SJSA1 (cell line): ENCODE measurements at regions not wholly inside any gene's neighbourhood (a gene's known extent, or its start where the extent isn't known, plus 50 kb on each side); places are given as distances from the start of the nearest gene placed in this dataset.
"Not testable (repeated sequence)": the region's sequence is repeated elsewhere in the genome, so short reads cannot be mapped to it uniquely, and the experiment has no call there.

Experiments
- DNase-seq, 2 experiments: peaks; one replicate each; pipeline ENCODE4 v3.0.0-alpha.2; 2015 to 2020; ENCODE audit warnings: low spot score in 2 of 2, low read depth in 1 of 2
- H3K27ac ChIP-seq: fragments of 250-450 bp; sonication (Bioruptor Pico); 2 replicates; pipeline ENCODE4 v1.5.1; 2020; ENCODE audit warnings: mild to moderate bottlenecking, moderate library complexity
- H3K27me3 ChIP-seq: fragments of 250-450 bp; sonication (Bioruptor Pico); replicated peaks from 2 replicates; pipeline ENCODE4 v1.5.1; 2020; ENCODE audit warnings: mild to moderate bottlenecking, moderate library complexity
- H3K36me3 ChIP-seq: fragments of 250-450 bp; sonication (Bioruptor Pico); 2 replicates; pipeline ENCODE4 v1.5.1; 2020; ENCODE audit warnings: mild to moderate bottlenecking
- H3K4me1 ChIP-seq: fragments of 250-450 bp; sonication (Bioruptor Pico); replicated peaks from 2 replicates; pipeline ENCODE4 v1.6.1; 2021; ENCODE audit warnings: mild to moderate bottlenecking
- H3K4me3 ChIP-seq: fragments of 250-450 bp; sonication (Bioruptor Pico); 2 replicates; pipeline ENCODE4 v1.5.1; 2020; ENCODE audit warnings: mild to moderate bottlenecking
- H3K9me3 ChIP-seq: fragments of 250-450 bp; sonication (Bioruptor Pico); replicated peaks from 2 replicates; pipeline ENCODE4 v1.5.1; 2020; ENCODE audit warnings: mild to moderate bottlenecking

GRCh38 chr3:102727340-102727739 lies 292.5 kb downstream of the ZPLD1 start:
- H3K36me3 ChIP-seq: no peaks in the 10 kb centered on the region
- no peaks in the 10 kb centered on the region for H3K9me3 ChIP-seq
- H3K4me1 ChIP-seq: peaks cover 5% of the 10 kb centered on the region
- no peak overlapping the region for H3K4me3 ChIP-seq
- no peak for DNase-seq
- H3K27ac ChIP-seq: no peak overlapping the region
- no peaks in the 10 kb centered on the region for H3K27me3 ChIP-seq

GRCh38 chr3:102732581-102732980 lies 297.8 kb downstream of the ZPLD1 start:
- H3K9me3 ChIP-seq, H3K4me3 ChIP-seq, H3K36me3 ChIP-seq, H3K27me3 ChIP-seq, DNase-seq: not testable (repeated sequence)
- Histone ChIP-seq H3K27ac (peak overlapping the region; percentile 94), H3K4me1 (peaks cover 47% of the 10 kb centered on the region)

GRCh38 chr3:102733791-102734563 lies 299.2 kb downstream of the ZPLD1 start:
- Histone ChIP-seq H3K4me3 (no peak overlapping the region), H3K4me1 (peaks cover 47% of the 10 kb centered on the region), H3K36me3 (no peaks in the 10 kb centered on the region), H3K9me3 (no peaks in the 10 kb centered on the region), H3K27ac (peak overlapping the region; percentile 94), H3K27me3 (no peaks in the 10 kb centered on the region)
- peak; percentile 72 to 88 for DNase-seq

GRCh38 chr3:102735311-102735710 lies 300.5 kb downstream of the ZPLD1 start:
- Histone ChIP-seq H3K9me3 (no peaks in the 10 kb centered on the region), H3K27ac (peak overlapping the region; percentile 90), H3K36me3 (no peaks in the 10 kb centered on the region), H3K4me1 (peaks cover 47% of the 10 kb centered on the region), H3K27me3 (no peaks in the 10 kb centered on the region), H3K4me3 (no peak overlapping the region)
- no peak for DNase-seq

GRCh38 chr3:102736288-102736974 lies 301.6 kb downstream of the ZPLD1 start:
- Histone ChIP-seq H3K27me3 (no peaks in the 10 kb centered on the region), H3K9me3 (no peaks in the 10 kb centered on the region), H3K4me3 (no peak overlapping the region), H3K36me3 (no peaks in the 10 kb centered on the region; the same call in 1 of the 2 replicates), H3K27ac (peak overlapping the region; percentile 90; the same call in 1 of the 2 replicates), H3K4me1 (peaks cover 47% of the 10 kb centered on the region)
- peak in 1 of 2 experiments; percentile 14 for DNase-seq

- H3K4me3 ChIP-seq: no peak overlapping the region
- H3K36me3 ChIP-seq: no peaks in the 10 kb centered on the region; the same call in 1 of the 2 replicates
- no peaks in the 10 kb centered on the region for H3K27me3 ChIP-seq
- no peak overlapping the region for H3K27ac ChIP-seq
- no peaks in the 10 kb centered on the region for H3K9me3 ChIP-seq
- no peak for DNase-seq
- peaks cover 46% of the 10 kb centered on the region for H3K4me1 ChIP-seq
Observed at GRCh38 chr3:102736975-102737304, 302.1 kb downstream of the ZPLD1 start.

- H3K27me3 ChIP-seq: no peaks in the 10 kb centered on the region
Observed at GRCh38 chr3:102737353-102737752, 302.5 kb downstream of the ZPLD1 start.

GRCh38 chr3:102741105-102741504 lies 306.3 kb downstream of the ZPLD1 start:
- Histone ChIP-seq H3K27ac (no peak overlapping the region), H3K9me3 (no peaks in the 10 kb centered on the region), H3K4me1 (peaks cover 7% of the 10 kb centered on the region), H3K27me3 (no peaks in the 10 kb centered on the region), H3K4me3 (no peak overlapping the region), H3K36me3 (no peaks in the 10 kb centered on the region; the same call in 1 of the 2 replicates)
- DNase-seq: no peak

More at GRCh38 chr3:102737353-102737752, 302.5 kb downstream of the ZPLD1 start:
- Histone ChIP-seq H3K36me3 (no peaks in the 10 kb centered on the region; the same call in 1 of the 2 replicates), H3K9me3 (no peaks in the 10 kb centered on the region), H3K4me1 (peaks cover 42% of the 10 kb centered on the region), H3K4me3 (no peak overlapping the region), H3K27ac (no peak overlapping the region)
- DNase-seq: no peak

- DNase-seq: no peak
Observed at GRCh38 chr3:102741694-102742093, 306.9 kb downstream of the ZPLD1 start.

GRCh38 chr3:102745881-102746280 lies 311.1 kb downstream of the ZPLD1 start:
- no peak overlapping the region for H3K27ac ChIP-seq
- no peak overlapping the region for H3K4me3 ChIP-seq
- no peak for DNase-seq
- no peaks in the 10 kb centered on the region for H3K9me3 ChIP-seq
- H3K36me3 ChIP-seq: no peaks in the 10 kb centered on the region; the same call in 1 of the 2 replicates
- H3K27me3 ChIP-seq: no peaks in the 10 kb centered on the region
- H3K4me1 ChIP-seq: no peaks in the 10 kb centered on the region

More at GRCh38 chr3:102741694-102742093, 306.9 kb downstream of the ZPLD1 start:
- no peaks in the 10 kb centered on the region for H3K27me3 ChIP-seq
- peaks cover 1% of the 10 kb centered on the region for H3K4me1 ChIP-seq
- H3K36me3 ChIP-seq: no peaks in the 10 kb centered on the region; the same call in 1 of the 2 replicates
- no peak overlapping the region for H3K27ac ChIP-seq
- no peak overlapping the region for H3K4me3 ChIP-seq
- H3K9me3 ChIP-seq: no peaks in the 10 kb centered on the region

GRCh38 chr3:102747611-102748010 lies 312.8 kb downstream of the ZPLD1 start:
- no peaks in the 10 kb centered on the region for H3K4me1 ChIP-seq
- no peak overlapping the region for H3K27ac ChIP-seq
- H3K9me3 ChIP-seq: no peaks in the 10 kb centered on the region
- no peak for DNase-seq
- H3K4me3 ChIP-seq: no peak overlapping the region
- H3K36me3 ChIP-seq: no peaks in the 10 kb centered on the region
- no peaks in the 10 kb centered on the region for H3K27me3 ChIP-seq

- no peaks in the 10 kb centered on the region for H3K9me3 ChIP-seq
- H3K27ac ChIP-seq: no peak overlapping the region
- DNase-seq: no peak
- no peaks in the 10 kb centered on the region for H3K36me3 ChIP-seq
- H3K4me3 ChIP-seq: no peak overlapping the region
- no peaks in the 10 kb centered on the region for H3K27me3 ChIP-seq
- no peaks in the 10 kb centered on the region for H3K4me1 ChIP-seq
Observed at GRCh38 chr3:102748646-102749045, 313.8 kb downstream of the ZPLD1 start.

- Histone ChIP-seq H3K27me3 (no peaks in the 10 kb centered on the region), H3K27ac (no peak overlapping the region), H3K4me3 (no peak overlapping the region), H3K9me3 (no peaks in the 10 kb centered on the region), H3K36me3 (no peaks in the 10 kb centered on the region), H3K4me1 (no peaks in the 10 kb centered on the region)
- no peak for DNase-seq
Observed at GRCh38 chr3:102750322-102750721, 315.5 kb downstream of the ZPLD1 start.

GRCh38 chr3:102753901-102754300 lies 319.1 kb downstream of the ZPLD1 start:
- no peaks in the 10 kb centered on the region for H3K9me3 ChIP-seq
- DNase-seq: no peak
- H3K4me1 ChIP-seq: no peaks in the 10 kb centered on the region
- no peak overlapping the region for H3K27ac ChIP-seq
- no peaks in the 10 kb centered on the region for H3K36me3 ChIP-seq
- H3K4me3 ChIP-seq: no peak overlapping the region
- H3K27me3 ChIP-seq: no peaks in the 10 kb centered on the region
